ENCODE measurements at regions not wholly inside any gene's neighbourhood (a gene's known extent, or its start where the extent isn't known, plus 50 kb on each side); places are given as distances from the start of the nearest gene placed in this dataset.

- TF ChIP-seq EZH2 (IDR thresholded peaks at IDR 0.05; ENCODE audit: insufficient read depth, poor library complexity, severe bottlenecking) (no peak), EZH2phosphoT487 (IDR thresholded peaks at IDR 0.05; ENCODE audit: insufficient read depth, low read depth) (no peak)
These were observed 1077.8 kb downstream of the ARAP2 start for GRCh38 chr4:35166466-35166865.
